ENCODE measurements at regions not wholly inside any gene's neighbourhood (a gene's known extent, or its start where the extent isn't known, plus 50 kb on each side); places are given as distances from the start of the nearest gene placed in this dataset.

DNA sequence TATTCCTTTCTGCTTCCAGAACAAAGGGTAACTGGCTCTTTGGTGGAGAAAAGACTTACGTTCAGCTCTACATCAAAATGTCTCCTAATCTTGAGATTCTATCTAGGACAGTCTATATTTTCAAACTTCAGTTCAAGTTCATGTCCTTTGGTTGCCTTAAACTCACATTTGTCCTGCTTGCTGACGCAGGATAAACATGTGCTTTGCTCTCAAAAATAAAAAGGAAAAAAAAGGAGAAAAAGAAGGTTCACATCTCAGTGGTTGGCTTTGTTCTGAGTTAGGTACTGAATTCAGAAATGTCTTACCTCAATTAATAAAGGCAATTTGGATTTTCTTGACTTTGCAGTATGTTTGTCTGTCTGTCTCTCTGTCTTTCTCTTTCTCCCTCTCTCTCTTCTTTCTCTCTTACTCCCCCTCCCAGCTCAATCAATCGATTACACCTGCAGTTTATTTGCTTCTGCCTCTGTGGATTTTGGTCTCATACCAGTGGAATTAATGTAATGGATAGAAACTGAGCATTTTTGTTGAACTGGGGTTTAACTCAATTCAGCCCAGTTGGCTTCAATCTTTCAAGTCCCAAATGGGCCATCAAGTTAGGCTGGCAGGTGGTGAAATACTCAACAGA, 72.2 kb upstream of the ADRB1 start:
- Histone ChIP-seq H2AFZ (ENCODE audit: insufficient read depth, low read depth, low read length, poor library complexity, severe bottlenecking) (no peak overlapping the region), H3K4me2 (replicated peaks; ENCODE audit: low read depth, low read length, poor library complexity, severe bottlenecking) (no peak overlapping the region), H3K27me3 (replicated peaks in 1 of 4; ENCODE audit: control extremely low read depth in 1 of 4, control insufficient read depth in 3 of 4, insufficient read depth in 4 of 4, low read length in 3 of 4) (no peaks in the 10 kb centered on the region), H3K36me3 (replicated peaks in 1 of 2; ENCODE audit: control extremely low read depth in 1 of 2, control insufficient read depth in 1 of 2, extremely low read depth in 1 of 2, insufficient read depth in 2 of 2, low read length in 1 of 2) (no peaks in the 10 kb centered on the region), H3K9ac (ENCODE audit: low read length) (no peak overlapping the region), H3K4me1 (ENCODE audit: control insufficient read depth in 2 of 2, insufficient read depth in 2 of 2, low read length in 2 of 2) (no peaks in the 10 kb centered on the region), H3K79me2 (ENCODE audit: control insufficient read depth, insufficient read depth, low read length) (no peaks in the 10 kb centered on the region), H3K27ac (ENCODE audit: low read length in 2 of 2) (no peak overlapping the region), H4K20me1 (ENCODE audit: control insufficient read depth, insufficient read depth, low read length, poor library complexity, severe bottlenecking) (no peaks in the 10 kb centered on the region), H3K9me3 (ENCODE audit: control extremely low read depth in 1 of 3, control insufficient read depth in 2 of 3, insufficient read depth in 1 of 3, low read length in 2 of 3) (peaks cover 0 to 10% (median 2%) of the 10 kb centered on the region in 3 donors), H3K4me3 (ENCODE audit: control extremely low read depth in 1 of 5, extremely low read depth in 1 of 5, insufficient read depth in 1 of 5, low read depth in 2 of 5, low read length in 4 of 5) (no peak overlapping the region)
- ChIA-PET CTCF (interaction anchor here (0.7 kb wide), 1 partner anchor 519 kb away, joined by 3 read pairs; no protein-coding TSS in a partner anchor), POLR2A (no interaction called here)
- no peaks in the 10 kb centered on the region for H3K9me3 Mint-ChIP-seq (ENCODE audit: insufficient read depth)
- no peaks in the 10 kb centered on the region for H3K4me1 Mint-ChIP-seq
- no peak overlapping the region for H3K27ac Mint-ChIP-seq
- no peak overlapping the region for H3K4me3 Mint-ChIP-seq
- no peak for TF ChIP-seq EZH2 (IDR thresholded peaks at IDR 0.05; ENCODE audit: borderline replicate concordance, insufficient read depth, low read depth, low read length, poor library complexity, severe bottlenecking)
- no peak for TF ChIP-seq CTCF (IDR thresholded peaks at IDR 0.05)
- intact Hi-C loops (cut with micrococcal nuclease): no loop called here
- ATAC-seq (ENCODE audit: low read depth): no peak
- WGBS (ENCODE audit: insufficient coverage): no CpG with 5 or more reads among the region's 3 CpGs
- DNase-seq: no peak
- H3K27me3 Mint-ChIP-seq: peaks cover 27% of the 10 kb centered on the region

DNA sequence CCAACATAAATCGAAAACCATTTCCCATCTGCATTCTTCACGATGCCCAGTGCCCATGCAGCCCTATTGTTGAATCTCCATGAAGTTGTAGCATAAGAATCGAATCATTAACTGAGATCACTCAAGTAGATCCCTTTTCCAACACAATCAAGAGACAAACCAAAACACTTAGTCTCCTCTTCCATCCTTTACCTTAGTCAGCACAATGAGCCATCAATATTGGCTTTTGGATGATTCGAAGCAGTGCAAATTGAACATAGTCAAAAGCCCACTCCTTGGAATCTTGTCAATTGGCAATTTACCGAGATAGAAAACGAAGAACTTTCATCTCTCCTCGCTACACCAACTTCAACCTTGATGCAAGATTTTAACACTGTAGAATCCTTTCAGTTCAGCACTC, 66.5 kb upstream of the ADRB1 start:
- Mint-ChIP-seq H3K4me3 (no peak overlapping the region), H3K9me3 (ENCODE audit: insufficient read depth) (no peaks in the 10 kb centered on the region), H3K27ac (no peak overlapping the region), H3K27me3 (peaks cover 38% of the 10 kb centered on the region), H3K4me1 (no peaks in the 10 kb centered on the region)
- no peak for DNase-seq
- H3K79me2 ChIP-seq (ENCODE audit: control insufficient read depth, insufficient read depth, low read length): no peaks in the 10 kb centered on the region
- H3K4me2 ChIP-seq (replicated peaks; ENCODE audit: low read depth, low read length, poor library complexity, severe bottlenecking): no peak overlapping the region
- H3K36me3 ChIP-seq (replicated peaks in 1 of 2; ENCODE audit: control extremely low read depth in 1 of 2, control insufficient read depth in 1 of 2, extremely low read depth in 1 of 2, insufficient read depth in 2 of 2, low read length in 1 of 2): no peaks in the 10 kb centered on the region
- no peaks in the 10 kb centered on the region for H3K4me1 ChIP-seq (ENCODE audit: control insufficient read depth in 2 of 2, insufficient read depth in 2 of 2, low read length in 2 of 2)
- peaks cover 0 to 3% (median 0%) of the 10 kb centered on the region in 3 donors for H3K9me3 ChIP-seq (ENCODE audit: control extremely low read depth in 1 of 3, control insufficient read depth in 2 of 3, insufficient read depth in 1 of 3, low read length in 2 of 3)
- intact Hi-C loops (cut with micrococcal nuclease): no loop called here
- H3K4me3 ChIP-seq (ENCODE audit: control extremely low read depth in 1 of 5, extremely low read depth in 1 of 5, insufficient read depth in 1 of 5, low read depth in 2 of 5, low read length in 4 of 5): no peak overlapping the region
- no peaks in the 10 kb centered on the region for H4K20me1 ChIP-seq (ENCODE audit: control insufficient read depth, insufficient read depth, low read length, poor library complexity, severe bottlenecking)
- no peak for ATAC-seq (ENCODE audit: low read depth)
- no peak overlapping the region for H3K27ac ChIP-seq (ENCODE audit: low read length in 2 of 2)
- H3K9ac ChIP-seq (ENCODE audit: low read length): no peak overlapping the region
- 94% methylated on average over 5 of the region's 7 CpGs for WGBS (ENCODE audit: insufficient coverage)
- CTCF ChIA-PET: no interaction called here
- no peak for TF ChIP-seq CTCF (IDR thresholded peaks at IDR 0.05)
- TF ChIP-seq EZH2 (IDR thresholded peaks at IDR 0.05; ENCODE audit: borderline replicate concordance, insufficient read depth, low read depth, low read length, poor library complexity, severe bottlenecking): no peak
- POLR2A ChIA-PET: no interaction called here
- no peak overlapping the region for H2AFZ ChIP-seq (ENCODE audit: insufficient read depth, low read depth, low read length, poor library complexity, severe bottlenecking)
- no peaks in the 10 kb centered on the region for H3K27me3 ChIP-seq (replicated peaks in 1 of 4; ENCODE audit: control extremely low read depth in 1 of 4, control insufficient read depth in 3 of 4, insufficient read depth in 4 of 4, low read length in 3 of 4)
